Nephron (organoid): ENCODE measurements at regions not wholly inside any gene's neighbourhood (a gene's known extent, or its start where the extent isn't known, plus 50 kb on each side); places are given as distances from the start of the nearest gene placed in this dataset.

Experiments
- H3K27ac Mint-ChIP-seq, 3 experiments: 2 replicates each; pipeline ENCODE4 v1.8.0; 2020; ENCODE audit warnings: mixed read lengths in 3 of 3, mild to moderate bottlenecking in 2 of 3, moderate library complexity in 1 of 3
- H3K27me3 Mint-ChIP-seq: 2 replicates; pipeline ENCODE4 v1.8.0; 2021; ENCODE audit warnings: low read depth, mild to moderate bottlenecking, moderate library complexity, mixed read lengths
- H3K36me3 Mint-ChIP-seq: 2 replicates; pipeline ENCODE4 v1.8.0; 2020; ENCODE audit warnings: low read depth, mixed read lengths
- H3K4me1 Mint-ChIP-seq: 2 replicates; pipeline ENCODE4 v1.8.0; 2020; ENCODE audit warnings: mixed read lengths
- H3K4me3 Mint-ChIP-seq, 3 experiments: 2 replicates each; pipeline ENCODE4 v1.8.0; 2020; ENCODE audit warnings: mild to moderate bottlenecking in 3 of 3, mixed read lengths in 3 of 3, moderate library complexity in 2 of 3
- H3K9me3 Mint-ChIP-seq: 2 replicates; pipeline ENCODE4 v1.8.0; 2020; ENCODE audit warnings: mixed read lengths
- TF ChIP-seq, protein P1 (sequence below), 3 experiments: fragments of 200-600 bp; sonication (generic); IDR thresholded peaks; one replicate each; pipeline ENCODE4 v1.5.0; 2021; ENCODE audit warnings: antibody characterized with exemption in 3 of 3; ENCODE audit not compliant: unreplicated experiment in 3 of 3

DNA sequence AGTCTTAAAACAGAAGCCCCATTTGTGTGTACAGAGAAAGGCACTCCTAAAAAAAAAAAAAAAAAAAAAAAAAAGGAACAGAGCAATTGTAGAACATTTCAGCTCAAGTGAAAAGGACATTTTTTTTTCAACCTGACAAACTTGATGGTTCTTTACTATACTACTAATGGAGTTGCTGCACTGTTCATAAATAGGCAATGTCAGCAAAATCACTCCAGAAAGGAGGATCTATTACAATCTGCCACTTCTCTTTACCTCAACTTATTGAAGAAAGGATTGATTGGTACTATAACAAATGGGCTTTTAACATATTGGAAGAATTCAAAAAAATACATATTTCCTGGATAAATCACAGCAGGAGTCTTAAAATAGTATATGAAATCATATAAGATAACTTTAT is 1517.7 kb downstream of the SLITRK1 start:
- Mint-ChIP-seq H3K36me3 (no peaks in the 10 kb centered on the region), H3K9me3 (no peaks in the 10 kb centered on the region), H3K27ac (no peak overlapping the region), H3K4me1 (no peaks in the 10 kb centered on the region), H3K4me3 (no peak overlapping the region), H3K27me3 (no peaks in the 10 kb centered on the region)
- TF ChIP-seq, protein P1, sequence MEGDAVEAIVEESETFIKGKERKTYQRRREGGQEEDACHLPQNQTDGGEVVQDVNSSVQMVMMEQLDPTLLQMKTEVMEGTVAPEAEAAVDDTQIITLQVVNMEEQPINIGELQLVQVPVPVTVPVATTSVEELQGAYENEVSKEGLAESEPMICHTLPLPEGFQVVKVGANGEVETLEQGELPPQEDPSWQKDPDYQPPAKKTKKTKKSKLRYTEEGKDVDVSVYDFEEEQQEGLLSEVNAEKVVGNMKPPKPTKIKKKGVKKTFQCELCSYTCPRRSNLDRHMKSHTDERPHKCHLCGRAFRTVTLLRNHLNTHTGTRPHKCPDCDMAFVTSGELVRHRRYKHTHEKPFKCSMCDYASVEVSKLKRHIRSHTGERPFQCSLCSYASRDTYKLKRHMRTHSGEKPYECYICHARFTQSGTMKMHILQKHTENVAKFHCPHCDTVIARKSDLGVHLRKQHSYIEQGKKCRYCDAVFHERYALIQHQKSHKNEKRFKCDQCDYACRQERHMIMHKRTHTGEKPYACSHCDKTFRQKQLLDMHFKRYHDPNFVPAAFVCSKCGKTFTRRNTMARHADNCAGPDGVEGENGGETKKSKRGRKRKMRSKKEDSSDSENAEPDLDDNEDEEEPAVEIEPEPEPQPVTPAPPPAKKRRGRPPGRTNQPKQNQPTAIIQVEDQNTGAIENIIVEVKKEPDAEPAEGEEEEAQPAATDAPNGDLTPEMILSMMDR (IDR thresholded peaks at IDR 0.05; ENCODE audit: unreplicated experiment in 3 of 3), result no peak

DNA sequence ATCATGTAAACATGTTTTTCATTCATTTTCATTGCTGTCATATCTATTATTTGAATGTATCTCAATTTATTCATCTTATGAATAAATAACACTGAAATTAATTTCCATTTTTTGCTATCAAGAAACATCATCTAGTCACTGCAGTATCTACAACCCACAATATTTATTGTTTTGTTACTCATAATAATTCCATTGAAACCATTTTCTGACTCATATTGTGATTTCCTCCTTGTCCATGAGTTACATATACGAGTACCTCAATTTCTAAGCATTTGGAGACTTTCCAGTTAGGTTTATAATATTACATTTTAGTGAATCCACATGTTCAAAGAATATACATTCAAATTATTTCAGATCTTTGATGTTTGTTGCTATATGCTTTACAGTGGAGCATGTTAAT is 1524.0 kb downstream of the SLITRK1 start:
- Mint-ChIP-seq H3K4me1 (peaks cover 5% of the 10 kb centered on the region), H3K9me3 (no peaks in the 10 kb centered on the region), H3K4me3 (no peak overlapping the region), H3K27me3 (no peaks in the 10 kb centered on the region), H3K27ac (no peak overlapping the region), H3K36me3 (no peaks in the 10 kb centered on the region)
- TF ChIP-seq, protein P1 (IDR thresholded peaks at IDR 0.05; ENCODE audit: unreplicated experiment in 3 of 3), result no peak

DNA sequence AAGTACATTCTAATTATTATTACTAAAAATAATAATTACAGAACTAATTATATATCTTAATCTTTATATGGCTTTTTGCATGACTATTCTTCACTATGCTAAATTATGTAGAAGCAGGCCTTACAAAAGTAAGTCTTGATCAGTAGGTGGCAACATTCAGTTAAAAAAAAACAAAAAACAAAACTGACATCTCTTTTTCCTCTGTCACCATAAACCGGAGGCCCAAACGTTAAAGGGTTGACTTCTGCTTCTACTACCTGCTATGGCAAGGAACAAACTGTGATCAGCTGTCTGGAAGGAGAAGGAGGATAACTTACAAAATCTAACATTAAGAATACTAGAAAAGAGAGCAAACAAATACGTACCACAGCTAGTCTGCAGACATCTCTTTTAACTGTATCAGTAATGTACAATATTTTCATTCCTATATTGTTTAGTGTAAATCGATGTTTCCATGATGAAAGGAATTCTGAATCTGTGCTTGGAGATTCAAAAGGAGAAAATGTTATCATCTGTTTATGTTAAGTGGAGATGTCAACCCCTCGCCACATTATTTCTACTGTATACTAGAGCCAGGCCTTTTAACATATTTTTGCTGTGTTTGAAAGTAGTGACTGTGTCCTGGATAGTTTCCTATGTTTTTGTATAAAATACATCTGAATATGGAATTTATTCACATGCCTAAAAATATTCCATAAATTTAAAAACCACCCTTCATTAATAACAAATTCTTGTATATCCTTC is 1525.4 kb downstream of the SLITRK1 start:
- no peaks in the 10 kb centered on the region for H3K27me3 Mint-ChIP-seq
- H3K4me1 Mint-ChIP-seq, result peaks cover 5% of the 10 kb centered on the region
- no peak overlapping the region for H3K4me3 Mint-ChIP-seq
- H3K9me3 Mint-ChIP-seq, result no peaks in the 10 kb centered on the region
- TF ChIP-seq, protein P1 (IDR thresholded peaks at IDR 0.05; ENCODE audit: unreplicated experiment in 3 of 3), result peak in 1 of 3 experiments; percentile 23
- no peaks in the 10 kb centered on the region for H3K36me3 Mint-ChIP-seq
- peak overlapping the region in 2 of 3 experiments; percentile 20 to 52 for H3K27ac Mint-ChIP-seq

DNA sequence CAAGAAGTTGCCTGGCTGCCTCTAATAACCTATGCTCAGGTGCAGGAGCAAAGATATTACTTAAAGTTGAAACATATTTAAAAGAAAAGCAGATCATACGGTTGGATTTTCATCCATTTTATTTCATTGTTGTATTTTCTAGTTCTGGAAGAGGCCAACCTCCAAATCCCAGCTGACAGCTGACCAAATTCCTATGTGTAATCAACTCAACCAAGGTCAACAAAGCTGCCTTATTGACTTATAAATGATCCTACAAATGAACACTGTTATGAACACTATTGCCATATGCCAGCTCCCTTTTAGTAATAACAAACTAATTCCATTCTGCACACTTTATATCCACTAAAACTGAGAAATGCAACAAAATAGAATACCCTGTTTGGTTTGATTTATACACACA is 1537.4 kb downstream of the SLITRK1 start:
- H3K36me3 Mint-ChIP-seq, result no peaks in the 10 kb centered on the region

DNA sequence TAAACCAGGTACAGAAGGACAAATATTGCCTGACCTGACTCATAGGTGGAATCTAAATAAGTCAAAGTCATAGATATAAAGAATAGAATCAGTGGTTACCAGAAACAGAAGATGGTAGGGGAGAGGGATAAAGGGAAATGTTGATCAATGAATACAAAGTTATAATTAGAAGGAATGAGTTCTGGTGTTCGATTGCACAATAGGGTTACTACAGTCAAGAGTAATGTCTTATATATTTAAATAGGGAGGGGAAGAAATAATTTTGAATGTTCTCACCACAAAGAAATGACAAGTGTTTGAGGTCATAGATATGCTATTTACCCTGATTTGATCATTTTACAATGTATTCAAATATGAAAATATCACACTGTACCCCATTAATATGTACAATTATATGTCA is 1541.2 kb downstream of the SLITRK1 start:
- Mint-ChIP-seq H3K27me3 (no peaks in the 10 kb centered on the region), H3K4me1 (no peaks in the 10 kb centered on the region), H3K4me3 (no peak overlapping the region), H3K9me3 (no peaks in the 10 kb centered on the region), H3K36me3 (no peaks in the 10 kb centered on the region), H3K27ac (no peak overlapping the region)
- TF ChIP-seq, protein P1 (IDR thresholded peaks at IDR 0.05; ENCODE audit: unreplicated experiment in 3 of 3), result no peak

More for the DNA sequence above, 1537.4 kb downstream of the SLITRK1 start:
- Mint-ChIP-seq H3K4me1 (no peaks in the 10 kb centered on the region), H3K27ac (no peak overlapping the region), H3K27me3 (no peaks in the 10 kb centered on the region), H3K9me3 (no peaks in the 10 kb centered on the region), H3K4me3 (no peak overlapping the region)
- TF ChIP-seq, protein P1 (IDR thresholded peaks at IDR 0.05; ENCODE audit: unreplicated experiment in 3 of 3), result no peak

DNA sequence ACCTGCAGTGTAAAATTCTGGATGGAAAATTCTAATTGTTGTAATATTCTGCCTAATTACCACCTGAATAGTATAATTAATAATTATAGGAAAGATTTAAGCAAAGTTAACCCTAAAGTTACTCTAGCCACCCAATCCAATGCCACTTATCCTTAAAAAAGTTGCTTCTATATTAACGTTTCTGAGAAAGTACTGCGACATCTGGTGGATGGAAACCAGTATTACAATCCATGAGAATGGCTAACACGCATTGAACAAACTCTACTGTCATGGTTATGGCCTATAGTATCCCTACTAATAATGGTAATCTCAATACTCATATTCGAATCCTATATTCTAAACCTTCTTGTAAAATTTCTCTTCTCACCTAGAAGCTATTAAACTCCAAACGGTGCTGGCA is 1551.8 kb downstream of the SLITRK1 start:
- Mint-ChIP-seq H3K4me1 (no peaks in the 10 kb centered on the region), H3K27me3 (no peaks in the 10 kb centered on the region), H3K36me3 (no peaks in the 10 kb centered on the region), H3K4me3 (no peak overlapping the region), H3K27ac (no peak overlapping the region), H3K9me3 (peaks cover 2% of the 10 kb centered on the region)
- TF ChIP-seq, protein P1 (IDR thresholded peaks at IDR 0.05; ENCODE audit: unreplicated experiment in 3 of 3), result peak in 1 of 3 experiments; percentile 36
